ENCODE measurements at regions not wholly inside any gene's neighbourhood (a gene's known extent, or its start where the extent isn't known, plus 50 kb on each side); places are given as distances from the start of the nearest gene placed in this dataset.
A peak's percentile ranks its signal among the peaks of the same experiment; 100 is the strongest.

DNA sequence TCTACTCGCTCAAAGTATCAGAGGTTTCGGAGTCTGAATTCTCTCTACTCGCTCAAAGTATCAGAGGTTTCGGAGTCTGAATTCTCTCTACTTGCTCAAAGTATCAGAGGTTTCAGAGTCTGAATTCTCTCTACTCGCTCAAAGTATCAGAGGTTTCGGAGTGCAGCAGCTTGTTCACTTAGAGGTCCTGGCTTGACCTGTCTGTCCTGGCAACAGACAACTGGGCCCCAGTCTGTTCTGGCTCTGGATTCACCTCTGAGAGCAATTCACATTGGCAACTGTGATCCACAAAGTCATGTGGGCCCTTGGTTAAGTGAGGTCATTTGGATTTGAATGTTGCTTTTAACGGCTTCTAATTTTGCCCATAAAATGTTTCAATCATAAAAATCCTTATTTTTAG lies 63.9 kb upstream of the ST8SIA6 start:
- DNase-seq (no peak), ATAC-seq (ENCODE audit: low FRiP score in 2 of 2) (no peak)

DNA sequence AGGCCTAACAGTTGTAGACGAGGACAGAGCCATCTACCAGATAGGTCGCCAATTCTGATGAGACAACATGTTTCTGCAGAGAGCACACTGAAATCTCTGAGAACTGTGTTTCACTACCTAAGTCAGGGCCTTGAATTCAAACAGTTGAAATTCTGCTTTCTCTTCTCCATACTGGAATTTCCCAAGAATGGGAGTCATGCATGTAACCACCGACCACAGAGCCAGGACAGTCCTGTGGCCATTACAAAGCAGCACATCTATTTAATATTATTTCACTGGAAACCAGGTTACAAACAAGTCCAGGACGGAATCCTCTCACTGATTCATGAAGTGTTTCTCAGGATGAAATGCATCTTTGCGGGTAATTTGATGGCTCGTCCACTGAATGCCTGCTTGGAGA lies 62.0 kb upstream of the ST8SIA6 start:
- 87 to 91% methylated on average over 6 of the region's 6 CpGs for WGBS, 2 donors
- TF ChIP-seq POLR2AphosphoS5 (IDR thresholded peaks at IDR 0.05) (no peak), POLR2A (IDR thresholded peaks at IDR 0.05) (no peak), EP300 (IDR thresholded peaks at IDR 0.05) (no peak)
- TF ChIP-seq, protein P1, sequence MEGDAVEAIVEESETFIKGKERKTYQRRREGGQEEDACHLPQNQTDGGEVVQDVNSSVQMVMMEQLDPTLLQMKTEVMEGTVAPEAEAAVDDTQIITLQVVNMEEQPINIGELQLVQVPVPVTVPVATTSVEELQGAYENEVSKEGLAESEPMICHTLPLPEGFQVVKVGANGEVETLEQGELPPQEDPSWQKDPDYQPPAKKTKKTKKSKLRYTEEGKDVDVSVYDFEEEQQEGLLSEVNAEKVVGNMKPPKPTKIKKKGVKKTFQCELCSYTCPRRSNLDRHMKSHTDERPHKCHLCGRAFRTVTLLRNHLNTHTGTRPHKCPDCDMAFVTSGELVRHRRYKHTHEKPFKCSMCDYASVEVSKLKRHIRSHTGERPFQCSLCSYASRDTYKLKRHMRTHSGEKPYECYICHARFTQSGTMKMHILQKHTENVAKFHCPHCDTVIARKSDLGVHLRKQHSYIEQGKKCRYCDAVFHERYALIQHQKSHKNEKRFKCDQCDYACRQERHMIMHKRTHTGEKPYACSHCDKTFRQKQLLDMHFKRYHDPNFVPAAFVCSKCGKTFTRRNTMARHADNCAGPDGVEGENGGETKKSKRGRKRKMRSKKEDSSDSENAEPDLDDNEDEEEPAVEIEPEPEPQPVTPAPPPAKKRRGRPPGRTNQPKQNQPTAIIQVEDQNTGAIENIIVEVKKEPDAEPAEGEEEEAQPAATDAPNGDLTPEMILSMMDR (IDR thresholded peaks at IDR 0.05) = no peak
- no peaks in the 10 kb centered on the region for H3K36me3 ChIP-seq

More for the DNA sequence above, 63.9 kb upstream of the ST8SIA6 start:
- no peaks in the 10 kb centered on the region for H3K9me3 ChIP-seq
- H3K4me3 ChIP-seq = no peak overlapping the region
- H3K36me3 ChIP-seq = no peaks in the 10 kb centered on the region
- H3K27me3 ChIP-seq = no peaks in the 10 kb centered on the region
- 82 to 94% methylated on average over 7 of the region's 7 CpGs for WGBS, 2 donors
- H3K4me1 ChIP-seq = no peaks in the 10 kb centered on the region
- H3K27ac ChIP-seq = no peak overlapping the region
- TF ChIP-seq POLR2A (IDR thresholded peaks at IDR 0.05) = no peak
- TF ChIP-seq, protein P1 (IDR thresholded peaks at IDR 0.05) = no peak
- no peak for TF ChIP-seq EP300 (IDR thresholded peaks at IDR 0.05)
- TF ChIP-seq POLR2AphosphoS5 (IDR thresholded peaks at IDR 0.05) = no peak

DNA sequence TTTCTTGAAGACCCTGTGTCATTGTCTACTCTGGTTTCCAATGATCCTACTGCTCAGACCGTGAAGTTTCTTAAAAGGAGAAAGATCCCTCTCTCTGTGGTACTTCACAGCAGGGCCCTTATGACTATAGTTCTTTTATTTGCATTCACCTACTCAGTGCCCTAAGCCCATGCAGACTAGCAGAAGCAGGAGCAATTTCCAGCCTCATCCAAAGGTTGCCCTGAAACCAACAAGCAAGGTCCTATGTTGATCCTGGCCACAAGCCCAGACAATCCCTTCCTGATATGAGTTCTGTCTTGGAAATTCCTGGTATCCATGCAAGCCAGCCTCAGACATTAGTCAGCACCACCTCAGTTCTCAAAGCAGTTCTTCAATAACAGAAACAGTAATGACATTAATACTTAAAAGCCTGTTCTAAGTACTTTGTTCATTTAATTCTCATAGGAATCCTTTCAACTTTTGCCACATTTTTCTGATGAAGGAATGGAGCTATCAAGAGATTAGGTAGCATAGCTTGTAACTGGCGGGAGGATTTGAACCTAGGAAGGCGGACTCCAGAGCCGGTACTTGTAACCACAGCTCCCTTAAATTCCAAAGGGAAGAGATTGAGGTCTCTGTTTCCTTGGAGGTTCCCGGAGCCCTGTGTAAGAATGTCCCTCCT lies 58.1 kb upstream of the ST8SIA6 start:
- no peak for TF ChIP-seq POLR2AphosphoS5 (IDR thresholded peaks at IDR 0.05)
- TF ChIP-seq, protein P1 (IDR thresholded peaks at IDR 0.05) = no peak
- no peak for TF ChIP-seq POLR2A (IDR thresholded peaks at IDR 0.05)
- TF ChIP-seq EP300 (IDR thresholded peaks at IDR 0.05) = no peak
- DNase-seq (peak in 1 of 2 donors; percentile 40), ATAC-seq (ENCODE audit: low FRiP score in 2 of 2) (peak; percentile 49 to 62)
- Histone ChIP-seq H3K4me3 (no peak overlapping the region), H3K27me3 (no peaks in the 10 kb centered on the region), H3K4me1 (peaks cover 0 to 15% (median 10%) of the 10 kb centered on the region in 4 donors), H3K9me3 (no peaks in the 10 kb centered on the region), H3K27ac (no peak overlapping the region), H3K36me3 (no peaks in the 10 kb centered on the region)
- 71 to 72% methylated on average over 5 of the region's 5 CpGs for WGBS, 2 donors

More for the DNA sequence above, 62.0 kb upstream of the ST8SIA6 start:
- peaks cover 0 to 14% (median 3%) of the 10 kb centered on the region in 4 donors for H3K4me1 ChIP-seq
- no peaks in the 10 kb centered on the region for H3K9me3 ChIP-seq
- H3K27me3 ChIP-seq = no peaks in the 10 kb centered on the region
- no peak overlapping the region for H3K4me3 ChIP-seq
- no peak overlapping the region for H3K27ac ChIP-seq
- DNase-seq (no peak), ATAC-seq (ENCODE audit: low FRiP score in 2 of 2) (no peak)

DNA sequence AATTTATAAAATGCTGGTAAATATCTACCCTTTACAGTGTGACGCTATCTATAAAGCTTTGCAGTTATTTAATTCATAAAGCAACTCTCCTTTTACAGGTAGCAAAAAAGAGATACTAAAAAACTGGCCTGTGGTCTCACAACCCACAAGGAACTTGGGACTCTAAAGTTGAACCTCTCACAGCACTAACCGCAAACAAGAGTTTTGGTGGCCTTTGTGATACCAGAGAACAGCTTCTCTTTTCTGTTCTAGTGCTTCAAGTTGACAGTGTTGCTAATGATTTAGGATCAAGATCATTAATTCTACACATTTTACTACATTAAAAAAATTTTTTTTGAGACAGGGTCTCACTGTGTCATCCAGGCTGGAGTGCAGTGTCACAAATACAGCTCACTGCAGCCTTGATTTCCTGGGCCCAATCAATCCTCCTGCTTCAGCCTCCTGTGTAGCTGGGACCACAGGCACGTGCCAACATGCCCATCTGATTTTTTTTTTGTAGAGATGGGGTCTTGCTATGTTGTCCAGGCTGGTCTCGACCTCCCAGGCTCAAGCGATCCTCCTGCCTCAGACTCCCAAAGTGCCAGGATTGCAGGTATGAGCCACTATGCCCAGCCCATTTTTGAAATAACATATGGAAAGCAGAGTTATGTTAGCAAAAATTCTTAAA lies 56.0 kb upstream of the ST8SIA6 start:
- Histone ChIP-seq H3K9me3 (no peaks in the 10 kb centered on the region), H3K4me3 (no peak overlapping the region), H3K27me3 (no peaks in the 10 kb centered on the region), H3K27ac (no peak overlapping the region), H3K4me1 (peaks cover 0 to 15% (median 11%) of the 10 kb centered on the region in 4 donors), H3K36me3 (no peaks in the 10 kb centered on the region)
- no peak for ATAC-seq (ENCODE audit: low FRiP score in 2 of 2)
- TF ChIP-seq, protein P1 (IDR thresholded peaks at IDR 0.05) = no peak
- no peak for TF ChIP-seq EP300 (IDR thresholded peaks at IDR 0.05)
- no peak for TF ChIP-seq POLR2AphosphoS5 (IDR thresholded peaks at IDR 0.05)
- TF ChIP-seq POLR2A (IDR thresholded peaks at IDR 0.05) = no peak
- 67 to 82% methylated on average over 5 of the region's 5 CpGs for WGBS, 2 donors
- DNase-seq = no peak

All from upper lobe of left lung (tissue), 6 donors.